ENCODE measurements at regions not wholly inside any gene's neighbourhood (a gene's known extent, or its start where the extent isn't known, plus 50 kb on each side); places are given as distances from the start of the nearest gene placed in this dataset.

- no peaks in the 10 kb centered on the region for H3K27me3 ChIP-seq (replicated peaks; ENCODE audit: control insufficient read depth, insufficient read depth, low read length)
- H3K36me3 ChIP-seq (ENCODE audit: control insufficient read depth, insufficient read depth, low read length): no peaks in the 10 kb centered on the region
- TF ChIP-seq CTCF (IDR thresholded peaks at IDR 0.05; ENCODE audit: insufficient read depth, low read length, poor library complexity, severe bottlenecking): no peak
- DNase-seq (ENCODE audit: extremely low read depth, insufficient read length): no peak
- no peak overlapping the region for H3K4me3 ChIP-seq (replicated peaks; ENCODE audit: low read depth, low read length)
These were observed 355.6 kb downstream of the MYCN start for GRCh38 chr2:16296038-16296290.

- H3K4me3 ChIP-seq (replicated peaks; ENCODE audit: low read depth, low read length): no peak overlapping the region
- no peak for DNase-seq (ENCODE audit: extremely low read depth, insufficient read length)
- no peak for TF ChIP-seq CTCF (IDR thresholded peaks at IDR 0.05; ENCODE audit: insufficient read depth, low read length, poor library complexity, severe bottlenecking)
- H3K36me3 ChIP-seq (ENCODE audit: control insufficient read depth, insufficient read depth, low read length): no peaks in the 10 kb centered on the region
- H3K27me3 ChIP-seq (replicated peaks; ENCODE audit: control insufficient read depth, insufficient read depth, low read length): no peaks in the 10 kb centered on the region
These were observed 354.4 kb downstream of the MYCN start for GRCh38 chr2:16294791-16295190.

GRCh38 chr2:16293871-16294270 lies 353.5 kb downstream of the MYCN start:
- TF ChIP-seq CTCF (IDR thresholded peaks at IDR 0.05; ENCODE audit: insufficient read depth, low read length, poor library complexity, severe bottlenecking): no peak
- Histone ChIP-seq H3K36me3 (ENCODE audit: control insufficient read depth, insufficient read depth, low read length) (no peaks in the 10 kb centered on the region), H3K27me3 (replicated peaks; ENCODE audit: control insufficient read depth, insufficient read depth, low read length) (no peaks in the 10 kb centered on the region), H3K4me3 (replicated peaks; ENCODE audit: low read depth, low read length) (no peak overlapping the region)
- no peak for DNase-seq (ENCODE audit: extremely low read depth, insufficient read length)

GRCh38 chr2:16293398-16293797 lies 353.0 kb downstream of the MYCN start:
- no peak for DNase-seq (ENCODE audit: extremely low read depth, insufficient read length)
- H3K36me3 ChIP-seq (ENCODE audit: control insufficient read depth, insufficient read depth, low read length): no peaks in the 10 kb centered on the region
- H3K27me3 ChIP-seq (replicated peaks; ENCODE audit: control insufficient read depth, insufficient read depth, low read length): no peaks in the 10 kb centered on the region
- TF ChIP-seq CTCF (IDR thresholded peaks at IDR 0.05; ENCODE audit: insufficient read depth, low read length, poor library complexity, severe bottlenecking): no peak
- H3K4me3 ChIP-seq (replicated peaks; ENCODE audit: low read depth, low read length): no peak overlapping the region

GRCh38 chr2:16291731-16292550 lies 351.6 kb downstream of the MYCN start:
- H3K36me3 ChIP-seq (ENCODE audit: control insufficient read depth, insufficient read depth, low read length): no peaks in the 10 kb centered on the region
- TF ChIP-seq CTCF (IDR thresholded peaks at IDR 0.05; ENCODE audit: insufficient read depth, low read length, poor library complexity, severe bottlenecking): no peak
- H3K27me3 ChIP-seq (replicated peaks; ENCODE audit: control insufficient read depth, insufficient read depth, low read length): no peaks in the 10 kb centered on the region
- no peak for DNase-seq (ENCODE audit: extremely low read depth, insufficient read length)
- no peak overlapping the region for H3K4me3 ChIP-seq (replicated peaks; ENCODE audit: low read depth, low read length)

GRCh38 chr2:16291226-16291625 lies 350.9 kb downstream of the MYCN start:
- Histone ChIP-seq H3K4me3 (replicated peaks; ENCODE audit: low read depth, low read length) (no peak overlapping the region), H3K27me3 (replicated peaks; ENCODE audit: control insufficient read depth, insufficient read depth, low read length) (no peaks in the 10 kb centered on the region), H3K36me3 (ENCODE audit: control insufficient read depth, insufficient read depth, low read length) (no peaks in the 10 kb centered on the region)
- no peak for DNase-seq (ENCODE audit: extremely low read depth, insufficient read length)
- TF ChIP-seq CTCF (IDR thresholded peaks at IDR 0.05; ENCODE audit: insufficient read depth, low read length, poor library complexity, severe bottlenecking): no peak
